Ectodermal cell (in vitro differentiated cells): ENCODE measurements at regions not wholly inside any gene's neighbourhood (a gene's known extent, or its start where the extent isn't known, plus 50 kb on each side); places are given as distances from the start of the nearest gene placed in this dataset.

Source experiments
- H3K27ac ChIP-seq: 2 replicates; pipeline ENCODE4 v1.7.0; 2013; ENCODE audit warnings: mild to moderate bottlenecking, low read depth, low read length; ENCODE audit not compliant: insufficient read depth, poor library complexity, severe bottlenecking
- H3K27me3 ChIP-seq: 2 replicates; pipeline ENCODE4 v1.7.0; 2013; ENCODE audit warnings: mild to moderate bottlenecking, low read length; ENCODE audit not compliant: insufficient read depth, control insufficient read depth, poor library complexity, severe bottlenecking
- H3K36me3 ChIP-seq: one replicate; pipeline ENCODE4 v1.7.0; 2013; ENCODE audit warnings: low read length; ENCODE audit not compliant: control insufficient read depth, insufficient read depth
- H3K4me1 ChIP-seq: one replicate; pipeline ENCODE4 v1.7.0; 2013; ENCODE audit warnings: low read length; ENCODE audit not compliant: control insufficient read depth, insufficient read depth
- H3K4me3 ChIP-seq: 2 replicates; pipeline ENCODE4 v1.7.0; 2013; ENCODE audit warnings: low read depth, low read length, control low read depth; ENCODE audit not compliant: insufficient read depth
- H3K9me3 ChIP-seq: 2 replicates; pipeline ENCODE4 v1.7.0; 2013; ENCODE audit warnings: mild to moderate bottlenecking, low read length, moderate library complexity; ENCODE audit not compliant: control insufficient read depth
- WGBS, 2 experiments: methylation state at CpG; one replicate each; pipeline ENCODE4 v1.1.7; 2013; ENCODE audit warnings: missing lambda C conversion rate in 2 of 2; 5-methylcytosine and 5-hydroxymethylcytosine counted together

DNA sequence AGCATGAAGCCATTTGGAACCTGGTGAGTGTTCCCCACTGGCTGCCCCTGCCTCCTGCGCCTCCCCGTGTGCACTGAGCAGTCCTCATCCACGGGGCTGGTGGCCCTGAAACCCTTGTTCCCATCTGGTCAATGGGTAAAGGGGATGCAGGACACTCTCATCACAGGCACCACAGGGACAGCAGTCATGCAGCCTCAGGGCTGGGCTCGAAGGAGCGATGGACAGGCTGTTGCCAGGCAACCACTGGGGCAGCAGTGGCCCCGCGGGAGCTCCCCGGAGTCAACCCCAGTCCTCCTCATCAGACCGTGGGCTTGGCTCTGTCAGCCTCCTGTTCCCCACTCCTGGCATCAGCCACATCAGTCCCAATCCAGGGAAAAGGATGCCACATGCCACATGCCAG is 509.5 kb downstream of the EIPR1 start:
- H3K4me3 ChIP-seq: no peak overlapping the region
- H3K36me3 ChIP-seq: no peaks in the 10 kb centered on the region
- H3K27ac ChIP-seq: no peak overlapping the region
- H3K4me1 ChIP-seq: no peaks in the 10 kb centered on the region
- H3K9me3 ChIP-seq: no peaks in the 10 kb centered on the region
- no peaks in the 10 kb centered on the region for H3K27me3 ChIP-seq
- 63 to 67% methylated on average over 9 of the region's 9 CpGs for WGBS, 2 experiments

DNA sequence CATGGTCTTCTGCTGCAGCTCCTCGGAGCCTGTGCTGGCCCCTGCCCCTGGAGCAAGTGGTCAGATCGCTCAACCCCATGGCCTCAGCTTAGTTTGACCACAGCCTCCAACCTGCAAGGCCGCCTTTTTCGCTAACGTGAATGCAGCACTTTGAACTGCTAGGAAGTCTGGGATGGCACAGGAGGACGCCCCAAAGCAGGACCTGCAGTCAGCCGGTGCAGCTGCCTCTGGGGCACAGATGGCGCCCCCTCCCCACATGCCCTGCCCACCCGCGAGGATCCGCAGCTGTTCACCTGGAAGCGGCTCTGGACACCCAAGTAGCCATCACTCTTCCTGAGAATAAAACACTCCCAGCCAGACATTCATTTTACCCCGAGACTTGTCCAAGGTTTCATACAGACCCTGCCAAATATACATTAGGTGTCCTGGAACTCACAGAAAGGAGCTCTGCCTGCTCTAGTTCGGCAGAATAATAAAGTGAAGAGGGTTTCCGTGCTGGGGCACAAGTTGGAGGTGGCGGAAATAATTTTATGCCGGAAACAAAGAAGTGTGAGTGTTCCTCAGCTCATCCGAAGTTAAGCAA is 510.1 kb downstream of the EIPR1 start:
- Histone ChIP-seq H3K4me1 (no peaks in the 10 kb centered on the region), H3K36me3 (no peaks in the 10 kb centered on the region), H3K27me3 (no peaks in the 10 kb centered on the region), H3K9me3 (no peaks in the 10 kb centered on the region), H3K27ac (no peak overlapping the region), H3K4me3 (no peak overlapping the region)
- 90% methylated on average over 18 of the region's 18 CpGs for WGBS, 2 experiments

DNA sequence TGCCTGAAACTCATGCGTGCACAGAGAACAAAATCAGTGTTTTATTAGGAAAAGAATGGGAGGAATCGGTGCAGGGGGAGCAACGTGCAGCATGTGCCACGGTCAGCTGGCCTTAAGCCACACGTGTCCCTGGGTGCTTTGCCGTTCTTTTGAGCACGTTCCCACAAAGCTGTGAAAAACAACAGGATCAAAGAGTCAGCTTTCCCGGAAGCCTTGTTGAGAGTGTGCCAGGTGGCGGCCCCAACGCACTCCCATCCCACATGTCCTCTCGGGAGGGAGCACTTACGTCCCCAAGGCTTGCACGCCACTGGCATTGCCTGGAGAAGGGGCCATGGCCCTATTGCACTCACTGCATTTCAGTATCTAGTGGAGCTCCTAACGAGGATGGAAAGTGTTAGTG is 511.2 kb downstream of the EIPR1 start:
- no peak overlapping the region for H3K4me3 ChIP-seq
- H3K9me3 ChIP-seq: no peaks in the 10 kb centered on the region
- H3K4me1 ChIP-seq: no peaks in the 10 kb centered on the region
- H3K27me3 ChIP-seq: no peaks in the 10 kb centered on the region
- 92 to 95% methylated on average over 14 of the region's 14 CpGs for WGBS, 2 experiments
- no peak overlapping the region for H3K27ac ChIP-seq
- H3K36me3 ChIP-seq: no peaks in the 10 kb centered on the region

DNA sequence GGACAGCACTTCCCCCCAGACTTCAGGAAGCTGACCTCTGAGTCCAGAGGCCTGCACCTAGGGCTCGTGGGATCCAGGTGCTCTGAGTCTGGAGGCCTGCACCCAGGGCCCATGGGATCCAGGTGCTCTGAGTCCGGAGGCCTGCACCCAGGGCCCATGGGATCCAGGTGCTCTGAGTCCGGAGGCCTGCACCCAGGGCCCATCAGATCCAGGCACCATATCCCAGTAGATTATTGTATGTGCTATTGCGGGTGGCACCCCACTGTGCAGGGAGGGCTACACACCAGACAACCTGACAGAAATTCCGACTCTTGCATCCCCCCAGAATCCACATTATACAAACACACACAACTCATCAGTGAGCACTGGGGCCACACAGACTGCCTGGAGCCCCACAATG is 515.2 kb downstream of the EIPR1 start:
- no peaks in the 10 kb centered on the region for H3K4me1 ChIP-seq
- no peaks in the 10 kb centered on the region for H3K9me3 ChIP-seq
- no peak overlapping the region for H3K27ac ChIP-seq
- H3K36me3 ChIP-seq: no peaks in the 10 kb centered on the region
- H3K4me3 ChIP-seq: no peak overlapping the region
- 81 to 82% methylated on average over 5 of the region's 5 CpGs for WGBS, 2 experiments
- no peaks in the 10 kb centered on the region for H3K27me3 ChIP-seq

GRCh38 chr2:2861666-2862240 is 515.9 kb downstream of the EIPR1 start:
- Histone ChIP-seq H3K4me1 (no peaks in the 10 kb centered on the region), H3K27ac (no peak overlapping the region), H3K36me3 (no peaks in the 10 kb centered on the region), H3K27me3 (no peaks in the 10 kb centered on the region), H3K4me3 (no peak overlapping the region), H3K9me3 (no peaks in the 10 kb centered on the region)
- 95% methylated on average over 19 of the region's 19 CpGs for WGBS, 2 experiments

DNA sequence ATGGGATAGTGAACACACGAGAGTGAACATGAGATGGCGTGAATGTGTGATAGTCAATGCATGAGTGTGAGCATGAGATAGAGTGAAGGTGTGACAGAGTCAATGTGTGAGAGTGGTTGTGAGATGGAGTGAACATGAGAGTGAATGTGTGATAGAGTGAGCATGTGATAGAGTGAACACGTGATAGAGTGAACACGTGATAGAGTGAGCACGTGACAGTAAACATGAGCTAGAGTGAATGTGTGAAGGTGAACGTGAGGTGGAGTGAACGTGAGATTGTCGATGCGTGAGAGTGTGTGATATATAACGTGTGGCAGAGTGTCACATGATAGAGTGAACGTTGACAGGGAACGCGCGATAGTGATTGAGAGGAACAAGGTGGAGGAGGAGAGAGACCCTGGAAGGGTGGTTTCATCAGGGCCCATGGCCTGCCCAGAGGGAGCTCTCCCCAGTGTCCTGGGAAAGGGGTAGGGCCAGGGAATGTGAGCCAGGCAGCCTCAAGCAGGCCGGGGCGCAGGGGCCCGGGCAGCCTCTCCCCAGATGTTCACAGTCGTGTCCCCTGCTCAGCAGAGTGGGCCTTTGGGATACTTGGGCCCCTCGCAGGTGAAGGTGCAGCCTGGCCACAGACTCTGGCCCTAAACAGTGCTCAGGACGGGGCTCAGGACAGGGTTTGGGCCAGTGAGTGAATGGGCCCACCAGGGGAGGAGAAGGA is 516.9 kb downstream of the EIPR1 start:
- no peaks in the 10 kb centered on the region for H3K27me3 ChIP-seq
- H3K9me3 ChIP-seq: no peaks in the 10 kb centered on the region
- no peaks in the 10 kb centered on the region for H3K36me3 ChIP-seq
- no peak overlapping the region for H3K4me3 ChIP-seq
- no peak overlapping the region for H3K27ac ChIP-seq
- H3K4me1 ChIP-seq: no peaks in the 10 kb centered on the region
- 90 to 91% methylated on average over 20 of the region's 20 CpGs for WGBS, 2 experiments

- Histone ChIP-seq H3K9me3 (no peaks in the 10 kb centered on the region), H3K27me3 (no peaks in the 10 kb centered on the region), H3K4me3 (no peak overlapping the region), H3K4me1 (no peaks in the 10 kb centered on the region), H3K27ac (no peak overlapping the region), H3K36me3 (no peaks in the 10 kb centered on the region)
- 93 to 94% methylated on average over 9 of the region's 9 CpGs for WGBS, 2 experiments
These were observed 517.9 kb downstream of the EIPR1 start for GRCh38 chr2:2859732-2860131.

- no peak overlapping the region for H3K27ac ChIP-seq
- H3K4me3 ChIP-seq: no peak overlapping the region
- WGBS, 2 experiments: 95 to 96% methylated on average over 15 of the region's 15 CpGs
- H3K9me3 ChIP-seq: no peaks in the 10 kb centered on the region
- no peaks in the 10 kb centered on the region for H3K27me3 ChIP-seq
- H3K36me3 ChIP-seq: no peaks in the 10 kb centered on the region
- H3K4me1 ChIP-seq: no peaks in the 10 kb centered on the region
These were observed 518.5 kb downstream of the EIPR1 start for GRCh38 chr2:2859164-2859563.

GRCh38 chr2:2856723-2857415 is 520.7 kb downstream of the EIPR1 start:
- H3K36me3 ChIP-seq: no peaks in the 10 kb centered on the region
- H3K9me3 ChIP-seq: no peaks in the 10 kb centered on the region
- no peak overlapping the region for H3K4me3 ChIP-seq
- H3K27me3 ChIP-seq: no peaks in the 10 kb centered on the region
- peaks cover 3% of the 10 kb centered on the region for H3K4me1 ChIP-seq
- WGBS, 2 experiments: 91 to 92% methylated on average over 3 of the region's 3 CpGs
- H3K27ac ChIP-seq: no peak overlapping the region

- Histone ChIP-seq H3K4me1 (peaks cover 17% of the 10 kb centered on the region), H3K27ac (no peak overlapping the region), H3K36me3 (no peaks in the 10 kb centered on the region), H3K4me3 (no peak overlapping the region), H3K9me3 (no peaks in the 10 kb centered on the region), H3K27me3 (no peaks in the 10 kb centered on the region)
- 95% methylated on average over 5 of the region's 5 CpGs for whole genome bisulfite sequencing, 2 experiments
These were observed 522.3 kb downstream of the EIPR1 start for GRCh38 chr2:2855297-2855696.
